SJSA1 (cell line): ENCODE measurements at regions not wholly inside any gene's neighbourhood (a gene's known extent, or its start where the extent isn't known, plus 50 kb on each side); places are given as distances from the start of the nearest gene placed in this dataset.

Experiments used
- DNase-seq, 2 experiments: peaks; one replicate each; pipeline ENCODE4 v3.0.0-alpha.2; 2015 to 2020; ENCODE audit warnings: low spot score in 2 of 2, low read depth in 1 of 2
- H3K27ac ChIP-seq: fragments of 250-450 bp; sonication (Bioruptor Pico); 2 replicates; pipeline ENCODE4 v1.5.1; 2020; ENCODE audit warnings: mild to moderate bottlenecking, moderate library complexity
- H3K27me3 ChIP-seq: fragments of 250-450 bp; sonication (Bioruptor Pico); replicated peaks from 2 replicates; pipeline ENCODE4 v1.5.1; 2020; ENCODE audit warnings: mild to moderate bottlenecking, moderate library complexity
- H3K36me3 ChIP-seq: fragments of 250-450 bp; sonication (Bioruptor Pico); 2 replicates; pipeline ENCODE4 v1.5.1; 2020; ENCODE audit warnings: mild to moderate bottlenecking
- H3K4me1 ChIP-seq: fragments of 250-450 bp; sonication (Bioruptor Pico); replicated peaks from 2 replicates; pipeline ENCODE4 v1.6.1; 2021; ENCODE audit warnings: mild to moderate bottlenecking
- H3K4me3 ChIP-seq: fragments of 250-450 bp; sonication (Bioruptor Pico); 2 replicates; pipeline ENCODE4 v1.5.1; 2020; ENCODE audit warnings: mild to moderate bottlenecking
- H3K9me3 ChIP-seq: fragments of 250-450 bp; sonication (Bioruptor Pico); replicated peaks from 2 replicates; pipeline ENCODE4 v1.5.1; 2020; ENCODE audit warnings: mild to moderate bottlenecking

DNA sequence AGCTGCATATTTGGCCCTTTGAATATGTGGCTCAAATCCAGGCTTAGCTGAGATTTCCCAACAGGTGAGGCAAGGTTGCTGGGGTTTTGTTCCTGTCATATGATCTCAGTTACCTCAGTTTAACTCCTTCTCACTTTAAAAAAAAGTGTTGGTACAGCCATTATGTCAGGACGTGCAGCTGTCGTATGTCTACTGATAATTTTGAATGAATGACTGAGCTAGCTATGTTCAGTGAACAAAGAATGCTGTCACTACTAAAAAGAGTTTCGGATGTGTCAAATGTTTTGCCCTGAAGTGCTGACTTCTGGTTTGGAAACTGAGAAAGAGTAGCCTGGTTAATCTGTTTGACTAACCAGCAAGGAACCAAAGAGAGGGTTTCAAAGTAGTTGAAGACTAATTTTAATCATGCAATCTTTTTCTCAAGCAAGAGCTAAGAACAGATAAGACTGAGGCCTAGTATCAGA is 106.3 kb upstream of the NR3C1 start:
- DNase-seq, result no peak
- H3K9me3 ChIP-seq, result peaks cover 3% of the 10 kb centered on the region
- no peak overlapping the region for H3K4me3 ChIP-seq
- H3K27me3 ChIP-seq, result no peaks in the 10 kb centered on the region
- no peaks in the 10 kb centered on the region for H3K36me3 ChIP-seq
- no peak overlapping the region for H3K27ac ChIP-seq
- H3K4me1 ChIP-seq, result peaks cover 22% of the 10 kb centered on the region

GRCh38 chr5:143506836-143507552 is 103.5 kb upstream of the NR3C1 start:
- peaks cover 3% of the 10 kb centered on the region for H3K9me3 ChIP-seq
- H3K4me3 ChIP-seq, result no peak overlapping the region
- H3K27me3 ChIP-seq, result no peaks in the 10 kb centered on the region
- H3K27ac ChIP-seq, result peak overlapping the region; percentile 34
- peak in 1 of 2 experiments; percentile 75 for DNase-seq
- peaks cover 22% of the 10 kb centered on the region for H3K4me1 ChIP-seq
- no peaks in the 10 kb centered on the region for H3K36me3 ChIP-seq

- H3K36me3 ChIP-seq, result no peaks in the 10 kb centered on the region
- H3K27me3 ChIP-seq, result no peaks in the 10 kb centered on the region
- H3K9me3 ChIP-seq, result peaks cover 3% of the 10 kb centered on the region
- H3K27ac ChIP-seq, result no peak overlapping the region
- no peak for DNase-seq
- H3K4me1 ChIP-seq, result peaks cover 22% of the 10 kb centered on the region
- no peak overlapping the region for H3K4me3 ChIP-seq
These were observed 102.4 kb upstream of the NR3C1 start for GRCh38 chr5:143505934-143506333.

DNA sequence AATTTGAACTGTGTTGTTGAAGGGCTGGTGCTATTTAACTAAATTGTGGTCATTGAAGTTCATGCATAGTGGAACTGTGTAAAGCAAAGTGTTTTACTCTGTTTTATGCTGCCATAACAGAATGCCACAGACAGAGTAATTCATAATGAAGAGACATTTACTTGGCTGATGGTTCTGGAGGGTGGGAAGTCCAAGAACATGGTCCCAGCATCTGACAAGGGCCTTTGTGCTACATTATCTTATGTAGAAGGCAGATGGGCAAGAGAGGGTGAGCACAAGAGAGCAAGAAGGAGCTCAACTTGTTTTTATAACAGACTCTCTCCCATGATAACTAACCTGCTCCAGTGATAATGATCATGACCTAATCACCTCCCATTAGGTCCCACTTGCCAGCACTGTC is 101.9 kb upstream of the NR3C1 start:
- no peak overlapping the region for H3K4me3 ChIP-seq
- no peak for DNase-seq

GRCh38 chr5:143501310-143502044 is 98.0 kb upstream of the NR3C1 start:
- H3K4me1 ChIP-seq, result peaks cover 6% of the 10 kb centered on the region
- peaks cover 3% of the 10 kb centered on the region; the same call in 1 of the 2 replicates for H3K9me3 ChIP-seq
- H3K27me3 ChIP-seq, result no peaks in the 10 kb centered on the region
- no peak overlapping the region for H3K4me3 ChIP-seq
- DNase-seq, result no peak
- no peaks in the 10 kb centered on the region for H3K36me3 ChIP-seq
- H3K27ac ChIP-seq, result no peak overlapping the region

More for the DNA sequence above, 101.9 kb upstream of the NR3C1 start:
- Histone ChIP-seq H3K36me3 (no peaks in the 10 kb centered on the region), H3K27me3 (no peaks in the 10 kb centered on the region), H3K9me3 (peaks cover 3% of the 10 kb centered on the region), H3K27ac (no peak overlapping the region), H3K4me1 (peaks cover 22% of the 10 kb centered on the region)

GRCh38 chr5:143499480-143500114 is 96.1 kb upstream of the NR3C1 start:
- no peaks in the 10 kb centered on the region for H3K9me3 ChIP-seq
- H3K4me1 ChIP-seq, result no peaks in the 10 kb centered on the region
- no peak for DNase-seq
- H3K27me3 ChIP-seq, result no peaks in the 10 kb centered on the region
- H3K27ac ChIP-seq, result no peak overlapping the region
- no peaks in the 10 kb centered on the region for H3K36me3 ChIP-seq
- no peak overlapping the region for H3K4me3 ChIP-seq

DNA sequence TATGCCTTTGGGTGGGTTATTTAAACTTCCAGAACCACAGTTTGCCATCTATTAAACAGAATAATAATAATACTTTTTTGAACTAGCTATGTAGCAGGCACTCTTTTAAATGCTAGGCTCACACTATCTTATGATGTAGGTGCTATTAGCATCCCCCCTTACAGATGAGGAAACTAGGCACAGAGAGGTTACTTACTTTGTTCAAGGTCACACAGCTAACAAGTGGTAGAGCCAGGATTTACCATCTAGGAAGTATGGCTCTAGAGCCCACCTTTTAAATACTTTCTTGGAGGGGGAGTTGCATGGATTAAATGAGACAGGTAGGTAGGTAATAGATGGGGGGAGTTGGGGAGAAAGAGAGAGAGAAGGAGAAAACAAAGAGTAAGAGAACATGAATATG is 95.3 kb upstream of the NR3C1 start:
- H3K4me1 ChIP-seq, result no peaks in the 10 kb centered on the region
- no peaks in the 10 kb centered on the region for H3K27me3 ChIP-seq
- H3K27ac ChIP-seq, result no peak overlapping the region
- no peaks in the 10 kb centered on the region for H3K9me3 ChIP-seq
- no peak overlapping the region for H3K4me3 ChIP-seq
- no peak for DNase-seq
- H3K36me3 ChIP-seq, result no peaks in the 10 kb centered on the region

DNA sequence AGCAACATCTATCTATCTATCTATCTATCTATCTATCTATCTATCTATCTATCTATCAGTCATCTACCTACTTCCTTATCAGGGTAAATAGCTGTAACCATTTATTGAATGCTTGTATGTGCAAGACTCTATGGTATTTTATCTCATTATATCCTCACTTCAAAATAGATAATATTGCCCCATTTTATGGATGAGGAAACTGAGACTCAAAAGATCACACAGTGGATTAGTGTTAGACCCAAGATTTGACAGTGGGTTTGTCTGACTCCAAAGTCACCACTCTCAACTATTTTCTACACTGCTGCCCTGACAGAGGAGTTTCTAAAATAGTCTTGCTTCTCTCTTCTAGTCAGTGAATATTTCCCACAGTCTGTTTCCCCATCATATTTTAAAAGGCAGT is 94.3 kb upstream of the NR3C1 start:
- H3K4me3 ChIP-seq, result no peak overlapping the region
- H3K27ac ChIP-seq, result no peak overlapping the region
- no peaks in the 10 kb centered on the region for H3K36me3 ChIP-seq
- H3K4me1 ChIP-seq, result no peaks in the 10 kb centered on the region
- no peak for DNase-seq
- H3K27me3 ChIP-seq, result no peaks in the 10 kb centered on the region
- no peaks in the 10 kb centered on the region for H3K9me3 ChIP-seq

GRCh38 chr5:143496943-143497342 is 93.5 kb upstream of the NR3C1 start:
- H3K4me1 ChIP-seq, result no peaks in the 10 kb centered on the region

GRCh38 chr5:143495821-143496275 is 92.4 kb upstream of the NR3C1 start:
- H3K4me1 ChIP-seq, result no peaks in the 10 kb centered on the region
- H3K27ac ChIP-seq, result no peak overlapping the region
- H3K4me3 ChIP-seq, result no peak overlapping the region
- H3K27me3 ChIP-seq, result no peaks in the 10 kb centered on the region
- H3K9me3 ChIP-seq, result no peaks in the 10 kb centered on the region
- DNase-seq, result no peak
- H3K36me3 ChIP-seq, result no peaks in the 10 kb centered on the region

More at GRCh38 chr5:143496943-143497342, 93.5 kb upstream of the NR3C1 start:
- Histone ChIP-seq H3K27me3 (no peaks in the 10 kb centered on the region), H3K4me3 (no peak overlapping the region), H3K27ac (no peak overlapping the region), H3K9me3 (no peaks in the 10 kb centered on the region), H3K36me3 (no peaks in the 10 kb centered on the region)
- no peak for DNase-seq

- no peak overlapping the region for H3K27ac ChIP-seq
- H3K4me1 ChIP-seq, result no peaks in the 10 kb centered on the region
- no peak for DNase-seq
- H3K4me3 ChIP-seq, result no peak overlapping the region
- H3K36me3 ChIP-seq, result no peaks in the 10 kb centered on the region
- no peaks in the 10 kb centered on the region for H3K27me3 ChIP-seq
- H3K9me3 ChIP-seq, result no peaks in the 10 kb centered on the region
These were observed 91.6 kb upstream of the NR3C1 start for GRCh38 chr5:143495110-143495509.

DNA sequence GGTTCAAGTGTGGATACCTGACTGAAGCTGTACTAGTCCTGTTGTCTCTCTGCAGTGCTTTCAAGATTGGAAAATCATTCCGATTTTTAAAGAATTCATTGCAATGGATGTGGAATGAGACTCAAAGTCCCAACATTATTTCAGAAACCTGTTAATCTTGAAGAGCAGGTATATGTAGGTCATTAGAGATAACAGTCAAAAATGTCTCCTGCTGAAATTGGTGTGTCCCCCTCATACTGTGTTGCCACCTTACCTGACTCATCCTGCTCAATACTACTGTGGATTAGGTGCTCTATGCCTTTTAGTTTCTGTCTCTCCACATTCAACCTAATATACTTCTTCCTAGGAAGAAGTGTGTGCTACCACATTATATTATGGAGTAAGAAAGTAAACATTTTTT is 91.1 kb upstream of the NR3C1 start:
- Histone ChIP-seq H3K4me1 (no peaks in the 10 kb centered on the region), H3K27ac (no peak overlapping the region), H3K27me3 (no peaks in the 10 kb centered on the region), H3K4me3 (no peak overlapping the region), H3K36me3 (no peaks in the 10 kb centered on the region), H3K9me3 (no peaks in the 10 kb centered on the region)
- no peak for DNase-seq

DNA sequence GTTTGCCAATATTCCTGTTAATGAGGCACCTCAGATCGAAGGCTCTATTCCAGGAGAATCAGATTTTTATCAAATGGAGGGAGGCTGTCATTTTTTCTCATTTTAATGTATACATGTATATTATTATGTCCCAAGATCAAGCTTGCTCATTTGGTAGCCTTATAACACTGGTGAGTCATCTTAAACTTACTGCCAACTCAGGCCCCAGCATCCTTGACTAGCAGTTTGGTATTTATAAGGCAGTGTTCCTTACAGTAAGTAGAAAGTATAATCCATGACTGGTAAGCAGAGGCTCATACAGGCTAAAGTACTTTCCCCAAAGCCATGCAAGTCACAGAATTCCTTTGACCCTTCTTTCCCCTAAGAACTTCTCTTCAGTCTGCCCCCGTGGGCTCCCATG is 90.7 kb upstream of the NR3C1 start:
- no peak for DNase-seq
- H3K36me3 ChIP-seq, result no peaks in the 10 kb centered on the region
- no peaks in the 10 kb centered on the region for H3K9me3 ChIP-seq
- no peaks in the 10 kb centered on the region for H3K27me3 ChIP-seq
- H3K4me3 ChIP-seq, result no peak overlapping the region
- H3K27ac ChIP-seq, result no peak overlapping the region
- no peaks in the 10 kb centered on the region for H3K4me1 ChIP-seq

- Histone ChIP-seq H3K4me1 (no peaks in the 10 kb centered on the region), H3K36me3 (no peaks in the 10 kb centered on the region), H3K27ac (no peak overlapping the region), H3K27me3 (no peaks in the 10 kb centered on the region), H3K9me3 (no peaks in the 10 kb centered on the region), H3K4me3 (no peak overlapping the region)
- no peak for DNase-seq
These were observed 89.3 kb upstream of the NR3C1 start for GRCh38 chr5:143492783-143493182.
